ENCODE measurements at regions not wholly inside any gene's neighbourhood (a gene's known extent, or its start where the extent isn't known, plus 50 kb on each side); places are given as distances from the start of the nearest gene placed in this dataset.
A peak's percentile ranks its signal among the peaks of the same experiment; 100 is the strongest.
"Not testable (repeated sequence)": the region's sequence is repeated elsewhere in the genome, so short reads cannot be mapped to it uniquely, and the experiment has no call there.

DNA sequence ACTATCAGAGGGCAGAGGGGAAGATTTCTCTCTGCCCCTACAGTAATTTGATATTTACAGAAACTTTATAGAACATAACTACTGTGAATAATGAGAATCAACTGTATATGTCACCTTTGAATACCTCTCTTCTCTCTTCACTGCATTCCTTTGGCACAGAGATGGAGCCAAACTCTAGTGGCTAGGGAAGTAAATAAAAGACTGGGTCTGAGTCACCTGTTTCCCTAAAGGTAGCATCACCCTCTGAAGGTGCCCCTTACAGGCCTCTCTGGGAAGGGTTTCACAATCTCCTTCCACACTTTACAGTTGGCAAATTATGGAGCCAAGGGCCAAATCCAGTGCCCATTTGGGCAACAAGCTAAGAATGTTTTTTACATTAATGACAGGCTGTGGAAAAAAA lies 81.0 kb upstream of the ZNF658 start:
- peak; percentile 3 for DNase-seq (ENCODE audit: low read depth)
- not testable (repeated sequence) for H3K4me3 ChIP-seq (ENCODE audit: low read length)

DNA sequence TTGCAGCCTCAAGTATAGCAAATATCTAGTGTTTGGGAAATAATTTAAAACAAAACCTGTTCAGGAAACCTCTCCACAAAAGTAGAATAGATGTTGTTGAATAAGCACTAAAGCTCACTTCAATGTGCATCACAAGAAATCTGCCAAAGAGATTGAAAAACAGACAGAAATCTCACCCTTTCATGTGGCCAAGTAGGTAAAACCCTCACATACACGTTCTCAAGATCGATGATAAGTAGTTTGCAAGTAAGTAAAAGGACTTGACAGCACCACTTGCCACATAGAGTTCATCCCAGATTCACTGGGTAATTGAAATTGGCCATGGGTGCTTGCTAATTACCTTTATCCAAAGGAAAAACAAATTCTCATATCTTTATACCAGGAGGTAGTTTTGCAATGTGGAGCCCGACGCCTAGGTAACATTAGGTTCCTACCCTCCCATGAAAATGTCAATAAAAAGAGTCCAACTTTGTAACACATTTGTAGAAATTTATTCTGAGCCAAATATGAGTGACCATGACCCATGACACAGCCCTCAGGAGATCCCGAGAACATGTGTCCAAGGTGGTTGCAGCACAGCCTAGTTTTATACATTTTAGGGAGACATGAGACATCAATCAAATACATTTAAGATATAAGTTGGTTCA lies 80.4 kb upstream of the ZNF658 start:
- not testable (repeated sequence) for H3K4me3 ChIP-seq (ENCODE audit: low read length); DNase-seq (ENCODE audit: low read depth)

DNA sequence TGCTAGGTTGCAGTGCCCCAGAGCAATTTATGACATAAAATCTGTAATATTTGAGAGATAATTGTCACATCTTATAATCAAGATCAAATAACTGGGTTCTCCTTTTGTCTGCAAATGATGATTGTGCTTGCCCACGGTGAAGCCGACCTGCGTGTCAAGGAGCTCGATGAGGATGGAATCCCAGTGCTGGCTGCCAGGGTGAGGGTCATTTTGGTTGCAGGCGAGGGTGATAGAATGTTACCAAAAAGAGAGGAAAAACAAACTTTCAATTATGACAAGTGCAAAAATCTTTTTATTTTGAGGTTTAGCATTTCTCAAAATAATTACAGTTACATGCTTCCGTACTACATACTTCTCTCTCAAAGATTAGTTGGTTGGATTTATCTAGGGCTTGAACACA lies 76.4 kb upstream of the ZNF658 start:
- not testable (repeated sequence) for DNase-seq (ENCODE audit: low read depth); H3K4me3 ChIP-seq (ENCODE audit: low read length)

DNA sequence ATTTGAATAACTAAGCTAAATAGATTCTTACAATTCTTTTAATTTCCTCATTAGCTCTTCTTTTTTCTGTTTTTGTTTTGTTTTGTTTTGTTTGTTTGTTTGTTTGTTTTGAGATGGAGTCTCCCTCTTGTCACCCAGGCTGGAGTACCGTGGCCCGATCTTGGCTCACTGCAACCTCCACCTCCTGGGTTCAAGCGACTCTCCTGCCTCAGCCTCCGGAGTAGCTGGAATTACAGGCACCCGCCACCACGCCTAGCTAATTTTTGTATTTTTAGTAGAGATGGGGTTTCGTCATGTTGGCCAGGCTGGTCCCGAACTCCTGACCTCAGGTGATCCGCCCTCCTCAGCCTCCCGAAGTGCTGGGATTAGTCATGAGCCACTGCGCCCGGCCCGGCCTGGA lies 70.7 kb upstream of the ZNF658 start:
- not testable (repeated sequence) for H3K4me3 ChIP-seq (ENCODE audit: low read length); DNase-seq (ENCODE audit: low read depth)

DNA sequence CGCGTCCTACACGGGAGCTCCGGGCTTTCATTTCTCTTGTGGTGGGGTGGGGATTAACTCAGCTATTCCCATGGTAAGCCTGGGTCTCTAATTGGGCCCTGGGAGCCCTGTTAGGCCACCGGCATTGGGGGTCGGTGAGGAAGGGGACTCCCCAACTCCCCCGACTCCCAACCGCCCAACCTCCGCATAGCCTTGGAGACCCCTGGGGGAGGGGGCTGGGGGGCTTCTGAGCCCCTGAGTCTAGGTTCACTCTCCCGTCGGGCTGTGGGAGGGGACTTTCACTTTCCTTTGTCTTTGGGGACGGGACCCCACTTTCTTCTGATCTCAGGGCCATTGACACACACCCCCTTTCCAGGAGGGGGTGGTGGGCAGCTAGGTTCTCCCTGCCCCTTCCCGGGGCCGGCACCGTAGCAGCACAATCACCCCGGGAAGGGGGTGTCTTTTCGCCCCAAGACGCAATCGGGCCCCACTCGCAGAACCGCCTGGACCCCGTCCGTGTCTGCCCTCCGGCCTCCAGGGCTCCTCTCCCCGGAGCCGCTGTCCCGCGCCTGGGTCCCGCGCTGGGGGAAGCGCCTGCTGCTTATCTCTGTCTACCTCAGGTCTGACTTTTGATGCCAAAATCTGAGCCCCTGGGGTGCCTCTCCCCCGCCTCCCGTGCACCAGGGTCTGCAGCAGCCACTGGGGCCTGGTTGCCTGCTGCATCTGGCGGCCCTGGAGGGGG lies 69.6 kb upstream of the ZNF658 start:
- not testable (repeated sequence) for DNase-seq (ENCODE audit: low read depth); H3K4me3 ChIP-seq (ENCODE audit: low read length)

DNA sequence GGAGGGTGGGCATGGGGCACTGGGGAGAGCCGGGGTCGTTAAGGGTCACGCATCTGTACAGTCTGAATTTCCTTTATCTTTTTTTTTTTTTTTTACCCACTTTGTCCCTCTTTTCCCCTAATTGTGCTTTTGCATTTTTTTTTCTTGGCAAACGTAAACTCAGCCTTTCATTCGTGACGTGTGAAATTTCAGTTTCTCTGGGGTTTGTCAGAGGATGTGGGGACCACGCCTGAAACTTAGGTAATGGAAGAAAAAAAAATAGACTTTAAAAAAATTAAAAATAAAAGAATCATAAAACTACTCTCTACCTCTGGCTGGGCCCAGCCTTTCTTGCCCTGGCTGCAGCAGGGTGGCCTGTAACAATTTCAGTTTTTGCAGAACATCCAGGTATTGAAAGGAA lies 68.3 kb upstream of the ZNF658 start:
- not testable (repeated sequence) for H3K4me3 ChIP-seq (ENCODE audit: low read length); DNase-seq (ENCODE audit: low read depth)

DNA sequence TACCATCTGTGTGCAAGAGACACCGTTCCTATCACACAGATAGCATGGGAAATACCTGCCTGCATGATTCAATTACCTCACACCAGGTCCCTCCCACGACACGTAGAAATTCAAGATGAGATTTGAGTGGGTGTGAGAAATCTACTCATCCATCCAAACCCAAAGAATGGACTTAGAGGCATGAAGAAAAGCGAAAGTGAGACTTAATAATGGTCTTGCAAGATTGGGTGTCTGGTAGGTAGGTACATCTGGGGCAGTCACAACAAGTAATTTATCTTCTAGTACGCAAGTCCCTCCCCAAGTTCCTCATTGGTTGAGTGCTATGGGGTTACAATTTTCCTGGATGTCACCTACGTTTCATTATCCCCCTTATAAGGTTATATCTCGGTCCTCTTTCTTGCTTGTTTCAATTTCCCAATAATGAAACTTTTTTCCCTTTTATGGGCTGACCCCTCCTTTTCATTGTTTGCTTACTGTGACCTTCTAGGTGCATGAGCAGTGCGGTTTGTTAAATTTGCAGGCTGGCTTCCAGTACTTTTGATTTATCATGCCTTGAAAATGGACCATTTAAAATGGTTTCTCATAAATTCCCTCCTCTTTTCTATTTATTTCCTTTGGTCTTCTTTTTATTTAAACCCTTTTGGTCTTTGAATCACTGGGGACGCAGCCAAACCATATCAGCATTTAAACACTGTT lies 63.1 kb upstream of the ZNF658 start:
- H3K4me3 ChIP-seq (ENCODE audit: low read length); DNase-seq (ENCODE audit: low read depth): not testable (repeated sequence)

Measured in epithelial cell of esophagus (primary cell).